DND-41 (cell line): ENCODE measurements at regions not wholly inside any gene's neighbourhood (a gene's known extent, or its start where the extent isn't known, plus 50 kb on each side); places are given as distances from the start of the nearest gene placed in this dataset.

Source experiments
- ATAC-seq: fragments of 200-7000 bp; cut with Tn5 transposase; 3 replicates; pipeline ENCODE4 v1.9.1; 2021; ENCODE audit warnings: low read depth; ENCODE audit not compliant: insufficient read depth
- DNase-seq: peaks from one replicate; pipeline ENCODE4 v3.0.0-alpha.2; 2020
- H2AFZ ChIP-seq: 2 replicates; pipeline ENCODE4 v1.6.0; 2012; ENCODE audit warnings: low read depth, low read length
- H3K27ac ChIP-seq: 2 replicates; pipeline ENCODE4 v1.5.1; 2012; ENCODE audit warnings: low read length, inconsistent platforms
- H3K27me3 ChIP-seq: fragments of 200-600 bp; sonication (generic); 2 replicates; pipeline ENCODE4 v1.6.0; 2012; ENCODE audit warnings: low read length, mild to moderate bottlenecking, inconsistent platforms; ENCODE audit not compliant: insufficient read depth, poor library complexity
- H3K36me3 ChIP-seq: 2 replicates; pipeline ENCODE4 v1.5.1; 2012; ENCODE audit warnings: low read length, inconsistent platforms; ENCODE audit not compliant: insufficient read depth
- H3K4me1 ChIP-seq: 2 replicates; pipeline ENCODE4 v1.5.1; 2012; ENCODE audit warnings: mild to moderate bottlenecking, low read length; ENCODE audit not compliant: insufficient read depth
- H3K4me2 ChIP-seq: 2 replicates; pipeline ENCODE4 v1.6.0; 2012; ENCODE audit warnings: mild to moderate bottlenecking, moderate library complexity, low read length, inconsistent platforms; ENCODE audit not compliant: insufficient read depth
- H3K4me3 ChIP-seq, 2 experiments: fragments of 200-600 bp in 1 of 2; shearing (Covaris generic) in 1 of 2; 2 replicates each; pipeline ENCODE4 v1.5.1; 2012 to 2016; ENCODE audit warnings: inconsistent platforms in 2 of 2, low read length in 2 of 2, mild to moderate bottlenecking in 2 of 2, low read depth in 1 of 2, moderate library complexity in 1 of 2
- H3K79me2 ChIP-seq: 2 replicates; pipeline ENCODE4 v1.6.0; 2012; ENCODE audit warnings: low read length, inconsistent platforms; ENCODE audit not compliant: insufficient read depth
- H3K9ac ChIP-seq: 2 replicates; pipeline ENCODE4 v1.6.0; 2012; ENCODE audit warnings: low read depth, mild to moderate bottlenecking, inconsistent platforms, low read length, moderate library complexity
- H3K9me3 ChIP-seq: 2 replicates; pipeline ENCODE4 v1.5.1; 2012; ENCODE audit warnings: low read length, moderate library complexity, mild to moderate bottlenecking, inconsistent platforms; ENCODE audit not compliant: insufficient read depth, severe bottlenecking
- H4K20me1 ChIP-seq: 2 replicates; pipeline ENCODE4 v1.6.0; 2012; ENCODE audit warnings: low read length; ENCODE audit not compliant: insufficient read depth
- EZH2 ChIP-seq: IDR thresholded peaks from 3 replicates; pipeline ENCODE4 v1.6.1; 2012; ENCODE audit warnings: borderline replicate concordance, low read depth, mild to moderate bottlenecking, moderate library complexity, low read length, inconsistent platforms; ENCODE audit not compliant: severe bottlenecking
- TF ChIP-seq, protein P1 (sequence below): IDR thresholded peaks from 2 replicates; pipeline ENCODE4 v1.5.1; 2012; ENCODE audit warnings: borderline replicate concordance, low read length, moderate library complexity, mild to moderate bottlenecking; ENCODE audit not compliant: poor library complexity, severe bottlenecking; ENCODE audit errors: extremely low read depth

DNA sequence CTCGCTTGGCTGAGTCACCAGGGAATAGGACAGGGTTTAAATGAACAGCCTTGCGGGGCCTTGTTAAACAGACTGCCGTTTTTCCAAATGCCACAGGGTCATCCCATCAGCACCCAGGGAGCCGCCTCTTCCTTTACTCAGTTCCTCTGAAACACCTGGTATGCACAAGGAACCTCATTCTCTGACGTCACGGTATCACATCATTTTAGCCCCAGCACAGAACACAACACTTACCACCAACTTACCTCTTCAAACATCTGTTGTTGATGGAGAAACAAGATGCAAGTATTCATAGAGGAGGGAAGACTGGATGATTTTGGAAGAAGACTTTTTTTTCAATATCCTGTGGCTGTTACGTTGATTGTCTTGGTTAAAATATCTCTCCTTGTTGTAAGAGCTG lies 535.3 kb upstream of the TMEM132C start:
- Histone ChIP-seq H2AFZ (no peak overlapping the region), H3K4me1 (no peaks in the 10 kb centered on the region), H3K4me3 (no peak overlapping the region), H3K36me3 (no peaks in the 10 kb centered on the region), H4K20me1 (no peaks in the 10 kb centered on the region), H3K9me3 (no peaks in the 10 kb centered on the region), H3K79me2 (no peaks in the 10 kb centered on the region), H3K27ac (no peak overlapping the region), H3K4me2 (no peak overlapping the region), H3K9ac (no peak overlapping the region), H3K27me3 (no peaks in the 10 kb centered on the region)
- ATAC-seq (no peak), DNase-seq (no peak)
- TF ChIP-seq EZH2: no peak
- TF ChIP-seq, protein P1, sequence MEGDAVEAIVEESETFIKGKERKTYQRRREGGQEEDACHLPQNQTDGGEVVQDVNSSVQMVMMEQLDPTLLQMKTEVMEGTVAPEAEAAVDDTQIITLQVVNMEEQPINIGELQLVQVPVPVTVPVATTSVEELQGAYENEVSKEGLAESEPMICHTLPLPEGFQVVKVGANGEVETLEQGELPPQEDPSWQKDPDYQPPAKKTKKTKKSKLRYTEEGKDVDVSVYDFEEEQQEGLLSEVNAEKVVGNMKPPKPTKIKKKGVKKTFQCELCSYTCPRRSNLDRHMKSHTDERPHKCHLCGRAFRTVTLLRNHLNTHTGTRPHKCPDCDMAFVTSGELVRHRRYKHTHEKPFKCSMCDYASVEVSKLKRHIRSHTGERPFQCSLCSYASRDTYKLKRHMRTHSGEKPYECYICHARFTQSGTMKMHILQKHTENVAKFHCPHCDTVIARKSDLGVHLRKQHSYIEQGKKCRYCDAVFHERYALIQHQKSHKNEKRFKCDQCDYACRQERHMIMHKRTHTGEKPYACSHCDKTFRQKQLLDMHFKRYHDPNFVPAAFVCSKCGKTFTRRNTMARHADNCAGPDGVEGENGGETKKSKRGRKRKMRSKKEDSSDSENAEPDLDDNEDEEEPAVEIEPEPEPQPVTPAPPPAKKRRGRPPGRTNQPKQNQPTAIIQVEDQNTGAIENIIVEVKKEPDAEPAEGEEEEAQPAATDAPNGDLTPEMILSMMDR: no peak

DNA sequence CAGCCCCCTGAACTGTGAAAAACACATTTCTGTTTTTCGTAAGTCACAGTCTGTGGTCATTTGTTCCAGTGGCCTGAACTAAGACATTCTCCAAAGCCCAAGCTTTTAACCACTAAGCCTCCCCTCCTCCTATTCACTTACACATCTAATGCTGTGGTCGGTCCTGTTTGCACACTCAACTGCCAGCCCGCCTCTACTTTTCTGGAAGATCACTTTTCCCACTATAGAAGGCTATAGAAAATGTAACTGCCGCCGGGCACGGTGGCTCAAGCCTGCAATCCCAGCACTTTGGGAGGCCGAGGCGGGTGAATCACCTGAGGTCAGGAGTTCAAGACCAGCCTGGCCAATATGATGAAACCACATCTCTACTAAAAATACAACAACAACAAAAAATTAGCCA lies 524.7 kb upstream of the TMEM132C start:
- Histone ChIP-seq H3K4me2 (no peak overlapping the region), H3K4me3 (no peak overlapping the region), H3K36me3 (no peaks in the 10 kb centered on the region), H3K9ac (no peak overlapping the region), H2AFZ (no peak overlapping the region), H3K27me3 (no peaks in the 10 kb centered on the region), H3K79me2 (no peaks in the 10 kb centered on the region), H3K27ac (no peak overlapping the region), H4K20me1 (no peaks in the 10 kb centered on the region), H3K4me1 (no peaks in the 10 kb centered on the region), H3K9me3 (no peaks in the 10 kb centered on the region)
- no peak for ATAC-seq
- DNase-seq: no peak
- no peak for TF ChIP-seq EZH2
- TF ChIP-seq, protein P1: no peak

DNA sequence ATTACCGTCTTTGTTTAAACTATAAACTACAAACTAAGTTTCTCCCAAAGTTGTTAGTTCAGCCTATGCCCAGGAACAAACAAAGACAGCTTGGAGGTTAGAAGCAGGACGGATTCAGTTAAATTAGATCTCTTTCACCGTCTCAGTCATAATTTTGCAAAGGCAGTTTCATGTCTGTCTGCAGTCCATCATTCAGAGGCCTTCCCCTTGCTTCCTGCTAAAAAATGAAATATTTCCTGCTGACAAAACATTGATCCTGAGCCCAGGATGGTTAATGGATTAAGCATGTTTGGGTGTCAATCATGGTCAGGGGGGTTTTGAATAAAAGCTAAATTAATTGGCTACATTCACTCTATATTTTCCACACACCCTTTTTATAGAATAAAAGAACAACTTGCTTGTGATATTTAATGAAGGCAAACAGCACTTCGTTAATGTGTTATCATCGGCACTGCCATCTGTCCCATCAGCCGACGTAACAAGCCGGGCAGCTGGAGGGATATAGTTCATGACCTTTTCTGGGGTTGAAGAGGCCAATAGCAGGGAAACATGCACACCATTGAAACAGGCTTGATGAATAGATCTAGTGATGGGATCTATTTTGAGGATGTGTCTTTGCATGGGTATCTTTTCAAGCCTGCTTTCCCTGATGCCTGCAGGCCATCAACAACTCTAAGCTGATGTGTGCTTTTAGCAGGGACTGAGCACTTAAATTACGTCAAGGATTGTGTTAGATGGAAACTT lies 521.3 kb upstream of the TMEM132C start:
- no peak overlapping the region for H2AFZ ChIP-seq
- H4K20me1 ChIP-seq: no peaks in the 10 kb centered on the region
- H3K36me3 ChIP-seq: no peaks in the 10 kb centered on the region
- no peak overlapping the region for H3K4me3 ChIP-seq
- H3K4me2 ChIP-seq: no peak overlapping the region
- H3K9ac ChIP-seq: no peak overlapping the region
- no peaks in the 10 kb centered on the region for H3K79me2 ChIP-seq
- no peak overlapping the region for H3K27ac ChIP-seq
- no peak for TF ChIP-seq EZH2
- TF ChIP-seq, protein P1: no peak
- no peaks in the 10 kb centered on the region for H3K27me3 ChIP-seq
- H3K9me3 ChIP-seq: no peaks in the 10 kb centered on the region
- H3K4me1 ChIP-seq: no peaks in the 10 kb centered on the region
- DNase-seq (no peak), ATAC-seq (no peak)

DNA sequence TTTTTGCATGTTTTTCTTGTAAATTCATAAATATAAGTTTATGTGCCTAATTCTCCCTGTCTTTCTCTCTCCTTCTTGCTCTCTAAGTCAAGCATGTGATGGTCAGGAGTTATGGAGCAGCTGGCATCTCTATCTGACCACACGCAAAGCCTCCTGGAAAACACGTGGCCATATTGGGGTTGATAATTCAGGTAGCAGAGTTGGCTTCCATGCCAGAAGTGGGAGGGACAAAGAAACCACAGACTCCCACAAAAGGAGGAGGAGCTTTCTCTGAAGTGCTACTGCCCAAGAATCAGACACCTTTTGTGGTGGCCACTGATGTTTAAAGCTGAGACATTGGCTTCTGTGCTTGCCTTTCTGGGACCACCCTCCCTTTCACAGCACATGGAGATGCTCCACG lies 517.6 kb upstream of the TMEM132C start:
- Histone ChIP-seq H3K79me2 (no peaks in the 10 kb centered on the region), H3K27ac (no peak overlapping the region), H4K20me1 (no peaks in the 10 kb centered on the region), H3K27me3 (no peaks in the 10 kb centered on the region), H3K9ac (no peak overlapping the region), H3K9me3 (no peaks in the 10 kb centered on the region), H3K36me3 (no peaks in the 10 kb centered on the region), H3K4me3 (no peak overlapping the region), H3K4me1 (no peaks in the 10 kb centered on the region), H3K4me2 (no peak overlapping the region), H2AFZ (no peak overlapping the region)
- TF ChIP-seq, protein P1: no peak
- no peak for TF ChIP-seq EZH2
- DNase-seq: no peak
- ATAC-seq: no peak
